HEK293T (cell line): ENCODE measurements at regions not wholly inside any gene's neighbourhood (a gene's known extent, or its start where the extent isn't known, plus 50 kb on each side); places are given as distances from the start of the nearest gene placed in this dataset.

Experiments
- CTCF ChIA-PET: fragments of 350-600 bp; formaldehyde crosslinking; extraction: SDS; loops from one replicate; lab custom pipeline; 2021; ENCODE audit warnings: antibody characterized with exemption, inconsistent platforms; lab: Yijun Ruan, JAX
- POLR2A ChIA-PET: fragments of 350-600 bp; formaldehyde crosslinking; extraction: SDS; loops from one replicate; lab custom pipeline; 2020; ENCODE audit warnings: antibody characterized with exemption, inconsistent platforms; lab: Yijun Ruan, JAX
- DNase-seq: peaks from one replicate; pipeline ENCODE4 v3.0.0; 2012; ENCODE audit warnings: mixed read lengths; ENCODE audit errors: extremely low spot score
- ARNT ChIP-seq: fragments of 450-650 bp; IDR thresholded peaks from 2 replicates; pipeline ENCODE4 v1.6.1; 2017; ENCODE audit warnings: mild to moderate bottlenecking
- BHLHE40 ChIP-seq: fragments of 450-650 bp; IDR thresholded peaks from 2 replicates; pipeline ENCODE4 v1.6.1; 2016; ENCODE audit warnings: mild to moderate bottlenecking, moderate library complexity, borderline replicate concordance
- CTBP1 ChIP-seq: fragments of 450-650 bp; IDR thresholded peaks from 2 replicates; pipeline ENCODE4 v1.6.1; 2016; ENCODE audit warnings: borderline replicate concordance
- ELF4 ChIP-seq: fragments of 450-650 bp; IDR thresholded peaks from 2 replicates; pipeline ENCODE4 v1.6.1; 2017; ENCODE audit warnings: antibody characterized with exemption
- FOXA1 ChIP-seq: fragments of 450-650 bp; IDR thresholded peaks from 2 replicates; pipeline ENCODE4 v1.6.1; 2016; ENCODE audit warnings: mild to moderate bottlenecking
- FOXK2 ChIP-seq: fragments of 450-650 bp; IDR thresholded peaks from 2 replicates; pipeline ENCODE4 v1.6.1; 2016; ENCODE audit warnings: mild to moderate bottlenecking
- FOXM1 ChIP-seq: fragments of 450-650 bp; IDR thresholded peaks from 2 replicates; pipeline ENCODE4 v1.6.1; 2017; ENCODE audit warnings: mild to moderate bottlenecking, borderline replicate concordance
- HDGF ChIP-seq: fragments of 450-650 bp; IDR thresholded peaks from 2 replicates; pipeline ENCODE4 v1.6.1; 2017; ENCODE audit warnings: antibody characterized with exemption, borderline replicate concordance
- L3MBTL2 ChIP-seq: fragments of 450-650 bp; conservative IDR thresholded peaks from 2 replicates; pipeline ENCODE4 v1.6.1; 2016; ENCODE audit warnings: mild to moderate bottlenecking
- LEF1 ChIP-seq: fragments of 450-650 bp; IDR thresholded peaks from 2 replicates; pipeline ENCODE4 v1.6.1; 2017; ENCODE audit warnings: mild to moderate bottlenecking, borderline replicate concordance
- NFRKB ChIP-seq: fragments of 450-650 bp; IDR thresholded peaks from 2 replicates; pipeline ENCODE4 v1.6.1; 2016; ENCODE audit warnings: mild to moderate bottlenecking, moderate library complexity
- PKNOX1 ChIP-seq: fragments of 450-650 bp; IDR thresholded peaks from 2 replicates; pipeline ENCODE4 v1.6.1; 2016
- SP1 ChIP-seq: fragments of 450-650 bp; IDR thresholded peaks from 2 replicates; pipeline ENCODE4 v1.6.1; 2017
- SUZ12 ChIP-seq: fragments of 450-650 bp; IDR thresholded peaks from 2 replicates; pipeline ENCODE4 v1.6.1; 2016; ENCODE audit warnings: mild to moderate bottlenecking
- TARDBP ChIP-seq: fragments of 450-650 bp; IDR thresholded peaks from 2 replicates; pipeline ENCODE4 v1.6.1; 2016
- ZNF384 ChIP-seq: fragments of 450-650 bp; IDR thresholded peaks from 2 replicates; pipeline ENCODE4 v1.6.1; 2016

GRCh38 chr1:66450847-66451246, 83.1 kb upstream of the SGIP1 start:
- no peak for TF ChIP-seq FOXA1
- TF ChIP-seq L3MBTL2, result no peak
- TF ChIP-seq BHLHE40, result no peak
- TF ChIP-seq PKNOX1, result no peak
- no peak for TF ChIP-seq SUZ12
- no peak for TF ChIP-seq LEF1
- no peak for TF ChIP-seq FOXM1
- TF ChIP-seq CTBP1, result no peak
- no peak for TF ChIP-seq HDGF
- no peak for TF ChIP-seq FOXK2
- TF ChIP-seq NFRKB, result no peak
- TF ChIP-seq ELF4, result no peak
- TF ChIP-seq SP1, result no peak
- TF ChIP-seq ZNF384, result no peak
- no peak for TF ChIP-seq ARNT
- no peak for TF ChIP-seq TARDBP
- POLR2A ChIA-PET, result interaction anchor here (1.0 kb wide), 1 partner anchor 119 kb away, joined by 3 read pairs; no protein-coding TSS in a partner anchor
- CTCF ChIA-PET, result interaction anchor here (0.7 to 2.9 kb wide), 5 partner anchors 53 to 399 kb away, joined by 3 to 15 read pairs (median 8); no protein-coding TSS in a partner anchor

GRCh38 chr1:66452162-66452561, 81.8 kb upstream of the SGIP1 start:
- ChIA-PET POLR2A (no interaction called here), CTCF (no interaction called here)
- no peak for DNase-seq

More at GRCh38 chr1:66450847-66451246, 83.1 kb upstream of the SGIP1 start:
- no peak for DNase-seq

GRCh38 chr1:66452982-66453381, 81.0 kb upstream of the SGIP1 start:
- TF ChIP-seq NFRKB, result no peak
- TF ChIP-seq L3MBTL2, result no peak
- TF ChIP-seq HDGF, result no peak
- TF ChIP-seq PKNOX1, result no peak
- no peak for TF ChIP-seq FOXA1
- TF ChIP-seq FOXM1, result no peak
- TF ChIP-seq CTBP1, result no peak
- no peak for TF ChIP-seq SUZ12
- no peak for TF ChIP-seq ELF4
- no peak for TF ChIP-seq BHLHE40
- TF ChIP-seq ZNF384, result no peak
- TF ChIP-seq ARNT, result no peak
- ChIA-PET CTCF (interaction anchor here (1.5 kb wide), 1 partner anchor 51 kb away, joined by 3 read pairs; no protein-coding TSS in a partner anchor), POLR2A (no interaction called here)
- no peak for DNase-seq

More at GRCh38 chr1:66452162-66452561, 81.8 kb upstream of the SGIP1 start:
- TF ChIP-seq FOXK2 (no peak), ELF4 (no peak), TARDBP (no peak), CTBP1 (no peak), LEF1 (no peak), NFRKB (no peak), FOXA1 (no peak), FOXM1 (no peak), L3MBTL2 (no peak), BHLHE40 (no peak), PKNOX1 (no peak), SP1 (no peak), SUZ12 (no peak), ARNT (no peak), ZNF384 (no peak), HDGF (no peak)

GRCh38 chr1:66455446-66455845, 78.5 kb upstream of the SGIP1 start:
- CTCF ChIA-PET, result no interaction called here
- no peak for DNase-seq
- POLR2A ChIA-PET, result no interaction called here
- TF ChIP-seq NFRKB, result no peak
- TF ChIP-seq TARDBP, result no peak
- no peak for TF ChIP-seq CTBP1
- no peak for TF ChIP-seq SP1
- TF ChIP-seq ELF4, result no peak
- TF ChIP-seq HDGF, result no peak
- no peak for TF ChIP-seq PKNOX1
- no peak for TF ChIP-seq ZNF384
- TF ChIP-seq LEF1, result no peak
- TF ChIP-seq SUZ12, result no peak
- TF ChIP-seq FOXA1, result no peak

- ChIA-PET CTCF (no interaction called here), POLR2A (no interaction called here)
- TF ChIP-seq TARDBP (no peak), LEF1 (no peak), ARNT (no peak), FOXK2 (no peak), SUZ12 (no peak), ELF4 (no peak), SP1 (no peak), BHLHE40 (no peak), PKNOX1 (no peak), CTBP1 (no peak), L3MBTL2 (no peak), FOXM1 (no peak), ZNF384 (no peak), NFRKB (no peak), FOXA1 (no peak), HDGF (no peak)
- DNase-seq, result no peak
Observed at GRCh38 chr1:66460776-66461175, 73.2 kb upstream of the SGIP1 start.
